ENCODE measurements at regions not wholly inside any gene's neighbourhood (a gene's known extent, or its start where the extent isn't known, plus 50 kb on each side); places are given as distances from the start of the nearest gene placed in this dataset.

DNA sequence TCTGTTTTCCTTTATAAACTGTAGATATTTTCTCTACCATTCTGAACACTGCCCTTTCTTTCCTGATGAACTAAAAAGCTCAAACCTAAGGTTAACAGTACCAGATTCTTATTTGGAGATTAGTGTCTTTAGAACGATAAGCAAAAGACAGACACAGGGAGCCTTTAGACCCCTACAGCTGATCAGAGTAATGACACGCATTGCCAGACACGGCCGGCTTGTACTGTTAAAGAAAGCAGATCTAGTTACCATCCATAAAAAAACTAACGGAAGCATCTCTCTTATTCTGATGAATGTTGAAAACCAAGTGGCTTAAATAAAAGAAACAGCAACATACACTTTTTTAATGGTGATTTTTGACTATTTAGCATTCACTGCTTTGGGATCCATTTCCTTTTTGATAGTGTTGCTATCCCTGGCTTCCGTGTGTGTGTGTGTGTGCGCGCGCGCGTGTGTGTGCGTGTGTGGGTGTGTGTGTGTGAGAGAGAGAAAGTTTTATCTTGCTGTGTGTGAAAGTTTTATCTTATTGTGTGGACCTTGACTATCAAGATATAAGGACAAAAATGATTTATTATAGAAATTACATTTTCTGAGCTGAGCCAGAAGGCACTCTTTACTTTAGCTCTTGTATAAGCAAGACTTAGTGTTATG is 95.6 kb upstream of the SLC35B3 start:
- TF ChIP-seq SMC3 (IDR thresholded peaks at IDR 0.05; ENCODE audit: low read depth, low read length), result no peak
- TF ChIP-seq, protein P1, sequence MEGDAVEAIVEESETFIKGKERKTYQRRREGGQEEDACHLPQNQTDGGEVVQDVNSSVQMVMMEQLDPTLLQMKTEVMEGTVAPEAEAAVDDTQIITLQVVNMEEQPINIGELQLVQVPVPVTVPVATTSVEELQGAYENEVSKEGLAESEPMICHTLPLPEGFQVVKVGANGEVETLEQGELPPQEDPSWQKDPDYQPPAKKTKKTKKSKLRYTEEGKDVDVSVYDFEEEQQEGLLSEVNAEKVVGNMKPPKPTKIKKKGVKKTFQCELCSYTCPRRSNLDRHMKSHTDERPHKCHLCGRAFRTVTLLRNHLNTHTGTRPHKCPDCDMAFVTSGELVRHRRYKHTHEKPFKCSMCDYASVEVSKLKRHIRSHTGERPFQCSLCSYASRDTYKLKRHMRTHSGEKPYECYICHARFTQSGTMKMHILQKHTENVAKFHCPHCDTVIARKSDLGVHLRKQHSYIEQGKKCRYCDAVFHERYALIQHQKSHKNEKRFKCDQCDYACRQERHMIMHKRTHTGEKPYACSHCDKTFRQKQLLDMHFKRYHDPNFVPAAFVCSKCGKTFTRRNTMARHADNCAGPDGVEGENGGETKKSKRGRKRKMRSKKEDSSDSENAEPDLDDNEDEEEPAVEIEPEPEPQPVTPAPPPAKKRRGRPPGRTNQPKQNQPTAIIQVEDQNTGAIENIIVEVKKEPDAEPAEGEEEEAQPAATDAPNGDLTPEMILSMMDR (conservative IDR thresholded peaks at IDR 0.05; ENCODE audit: low read depth, low read length), result no peak
- TF ChIP-seq CEBPB (IDR thresholded peaks at IDR 0.05; ENCODE audit: low read depth, low read length), result no peak
- no peak for TF ChIP-seq RCOR1 (IDR thresholded peaks at IDR 0.05; ENCODE audit: insufficient replicate concordance, low read length)
- TF ChIP-seq, protein P2, sequence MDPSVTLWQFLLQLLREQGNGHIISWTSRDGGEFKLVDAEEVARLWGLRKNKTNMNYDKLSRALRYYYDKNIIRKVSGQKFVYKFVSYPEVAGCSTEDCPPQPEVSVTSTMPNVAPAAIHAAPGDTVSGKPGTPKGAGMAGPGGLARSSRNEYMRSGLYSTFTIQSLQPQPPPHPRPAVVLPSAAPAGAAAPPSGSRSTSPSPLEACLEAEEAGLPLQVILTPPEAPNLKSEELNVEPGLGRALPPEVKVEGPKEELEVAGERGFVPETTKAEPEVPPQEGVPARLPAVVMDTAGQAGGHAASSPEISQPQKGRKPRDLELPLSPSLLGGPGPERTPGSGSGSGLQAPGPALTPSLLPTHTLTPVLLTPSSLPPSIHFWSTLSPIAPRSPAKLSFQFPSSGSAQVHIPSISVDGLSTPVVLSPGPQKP (IDR thresholded peaks at IDR 0.05; ENCODE audit: borderline replicate concordance, low read depth, low read length), result no peak
- no peak for TF ChIP-seq BHLHE40 (IDR thresholded peaks at IDR 0.05; ENCODE audit: low read depth, low read length)
- TF ChIP-seq MAZ (IDR thresholded peaks at IDR 0.05; ENCODE audit: borderline replicate concordance, low read depth, low read length), result no peak
- H3K14ac ChIP-seq (replicated peaks; ENCODE audit: low read depth, low read length), result no peak overlapping the region
- no peaks in the 10 kb centered on the region for H3K9me1 ChIP-seq (ENCODE audit: insufficient read depth, low read length)
- dilution Hi-C loops (cut with HindIII; ENCODE audit: low sequenced_read_pairs, unreplicated experiment) (no loop called here), in situ Hi-C loops (cut with MboI; ENCODE audit: low sequenced_read_pairs) (no loop called here), intact Hi-C loops (cut with micrococcal nuclease) (no loop called here)
- H2AFZ ChIP-seq (replicated peaks; ENCODE audit: low read length, poor library complexity), result no peak overlapping the region
- no peaks in the 10 kb centered on the region for H3K4me1 ChIP-seq (ENCODE audit: control insufficient read depth, insufficient read depth, low read length)
- no peak for ATAC-seq (ENCODE audit: low read depth)
- H4K5ac ChIP-seq (ENCODE audit: low read depth, low read length), result no peak overlapping the region
- H3K36me3 ChIP-seq (ENCODE audit: control insufficient read depth, insufficient read depth, low read length), result no peaks in the 10 kb centered on the region
- no peaks in the 10 kb centered on the region for H3K27me3 ChIP-seq (ENCODE audit: control insufficient read depth, insufficient read depth, low read length)
- no CpG with 5 or more reads among the region's 12 CpGs for WGBS, 2 experiments (ENCODE audit: extremely low coverage in 2 of 2, insufficient read length in 1 of 2)
- no peak overlapping the region for H3K4me2 ChIP-seq (ENCODE audit: low read depth, low read length)
- no peak for DNase-seq
- CTCF ChIA-PET, result no interaction called here
- H2AK5ac ChIP-seq (ENCODE audit: low read depth, low read length), result no peak overlapping the region
- no peak overlapping the region for H3K9ac ChIP-seq (ENCODE audit: low read depth, low read length)
- H2BK20ac ChIP-seq (ENCODE audit: low read depth, low read length), result no peak overlapping the region
- no peak overlapping the region for H2BK15ac ChIP-seq (ENCODE audit: low read depth, low read length)
- no peak overlapping the region for H3K23ac ChIP-seq (ENCODE audit: low read depth, low read length)
- H3K4ac ChIP-seq (ENCODE audit: low read depth, low read length), result no peak overlapping the region
- no peak overlapping the region for H3K56ac ChIP-seq (ENCODE audit: extremely low read depth, insufficient read depth, low read length)
- H4K8ac ChIP-seq (ENCODE audit: low read depth in 2 of 2, low read length in 2 of 2), result no peak overlapping the region
- H3K9me3 ChIP-seq (ENCODE audit: control insufficient read depth, insufficient read depth, low read length), result peaks cover 10% of the 10 kb centered on the region
- no peak overlapping the region for H3K18ac ChIP-seq (ENCODE audit: low read depth, low read length)
- no peaks in the 10 kb centered on the region for H3K79me1 ChIP-seq (ENCODE audit: low read depth in 1 of 2, low read length in 2 of 2)
- H3K4me3 ChIP-seq (ENCODE audit: insufficient read depth, low read depth, low read length), result no peak overlapping the region
- POLR2A ChIA-PET (ENCODE audit: unreplicated experiment), result no interaction called here
- H2BK120ac ChIP-seq (ENCODE audit: low read depth, low read length), result no peak overlapping the region
- H4K20me1 ChIP-seq (ENCODE audit: insufficient read depth, low read length), result no peaks in the 10 kb centered on the region
- BruUV-seq (replicated peaks), result no TSS peak
- H2BK5ac ChIP-seq (ENCODE audit: low read depth, low read length, poor library complexity, severe bottlenecking), result no peak overlapping the region
- H4K91ac ChIP-seq (ENCODE audit: insufficient read depth, low read depth, low read length), result no peak overlapping the region
- no peak overlapping the region for H2AK9ac ChIP-seq (replicated peaks; ENCODE audit: low read depth, low read length, poor library complexity)
- H3K27ac ChIP-seq (ENCODE audit: insufficient read depth, low read length), result no peak overlapping the region
